ENCODE measurements at regions not wholly inside any gene's neighbourhood (a gene's known extent, or its start where the extent isn't known, plus 50 kb on each side); places are given as distances from the start of the nearest gene placed in this dataset.

DNA sequence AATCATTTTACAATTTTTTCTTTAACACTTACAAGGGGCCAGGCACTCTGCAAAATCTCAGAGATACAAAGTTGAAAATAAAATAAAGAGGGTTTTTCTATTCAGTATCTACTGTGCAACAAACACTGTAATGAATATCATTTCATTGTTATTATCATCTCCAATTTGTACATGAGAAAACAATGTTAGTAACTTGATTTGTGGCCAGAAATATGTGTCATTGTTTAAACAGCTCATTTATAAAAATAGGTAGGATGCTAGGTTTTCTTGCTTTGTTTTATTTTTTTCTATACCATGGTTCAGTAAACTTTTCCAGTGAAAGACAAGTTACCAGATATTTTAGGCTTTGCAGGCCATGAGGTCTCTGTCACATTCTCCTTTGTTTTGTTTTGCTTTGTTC lies 318.1 kb upstream of the UBE2E2 start:
- TF ChIP-seq POLR2A (IDR thresholded peaks at IDR 0.05), result no peak
- TF ChIP-seq, protein P1, sequence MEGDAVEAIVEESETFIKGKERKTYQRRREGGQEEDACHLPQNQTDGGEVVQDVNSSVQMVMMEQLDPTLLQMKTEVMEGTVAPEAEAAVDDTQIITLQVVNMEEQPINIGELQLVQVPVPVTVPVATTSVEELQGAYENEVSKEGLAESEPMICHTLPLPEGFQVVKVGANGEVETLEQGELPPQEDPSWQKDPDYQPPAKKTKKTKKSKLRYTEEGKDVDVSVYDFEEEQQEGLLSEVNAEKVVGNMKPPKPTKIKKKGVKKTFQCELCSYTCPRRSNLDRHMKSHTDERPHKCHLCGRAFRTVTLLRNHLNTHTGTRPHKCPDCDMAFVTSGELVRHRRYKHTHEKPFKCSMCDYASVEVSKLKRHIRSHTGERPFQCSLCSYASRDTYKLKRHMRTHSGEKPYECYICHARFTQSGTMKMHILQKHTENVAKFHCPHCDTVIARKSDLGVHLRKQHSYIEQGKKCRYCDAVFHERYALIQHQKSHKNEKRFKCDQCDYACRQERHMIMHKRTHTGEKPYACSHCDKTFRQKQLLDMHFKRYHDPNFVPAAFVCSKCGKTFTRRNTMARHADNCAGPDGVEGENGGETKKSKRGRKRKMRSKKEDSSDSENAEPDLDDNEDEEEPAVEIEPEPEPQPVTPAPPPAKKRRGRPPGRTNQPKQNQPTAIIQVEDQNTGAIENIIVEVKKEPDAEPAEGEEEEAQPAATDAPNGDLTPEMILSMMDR (IDR thresholded peaks at IDR 0.05), result no peak
